Hematopoietic multipotent progenitor cell treated with erythropoietin and hydrocortisone succinate and interleukin-3 and kit ligand, for 17 days (in vitro differentiated cells): ENCODE measurements at regions not wholly inside any gene's neighbourhood (a gene's known extent, or its start where the extent isn't known, plus 50 kb on each side); places are given as distances from the start of the nearest gene placed in this dataset.
"Not testable (repeated sequence)": the region's sequence is repeated elsewhere in the genome, so short reads cannot be mapped to it uniquely, and the experiment has no call there.

Experiments
- DNase-seq: peaks from one replicate; pipeline ENCODE4 v3.0.0-alpha.2; 2015; ENCODE audit warnings: low spot score

- DNase-seq, result not testable (repeated sequence)
Measured at GRCh38 chr1:70751676-70752287, 295.8 kb downstream of the PTGER3 start.

- no peak for DNase-seq
Measured at GRCh38 chr1:70754701-70755100, 292.9 kb downstream of the PTGER3 start.

- no peak for DNase-seq
Measured at GRCh38 chr1:70760154-70760553, 287.5 kb downstream of the PTGER3 start.

- DNase-seq, result no peak
Measured at GRCh38 chr1:70762386-70762785, 285.2 kb downstream of the PTGER3 start.

GRCh38 chr1:70764747-70765146, 282.9 kb downstream of the PTGER3 start:
- no peak for DNase-seq

- DNase-seq, result no peak
Measured at GRCh38 chr1:70767377-70767776, 280.2 kb downstream of the PTGER3 start.

GRCh38 chr1:70768216-70768615, 279.4 kb downstream of the PTGER3 start:
- DNase-seq, result no peak

- no peak for DNase-seq
Measured at GRCh38 chr1:70778056-70778762, 269.4 kb downstream of the PTGER3 start.

GRCh38 chr1:70778934-70779333, 268.7 kb downstream of the PTGER3 start:
- DNase-seq, result no peak

GRCh38 chr1:70779571-70779970, 268.0 kb downstream of the PTGER3 start:
- no peak for DNase-seq

- no peak for DNase-seq
Measured at GRCh38 chr1:70785287-70785686, 262.3 kb downstream of the PTGER3 start.

GRCh38 chr1:70790232-70790923, 257.2 kb downstream of the PTGER3 start:
- DNase-seq, result no peak

- not testable (repeated sequence) for DNase-seq
Measured at GRCh38 chr1:70795064-70795463, 252.6 kb downstream of the PTGER3 start.

GRCh38 chr1:70796298-70796697, 251.3 kb downstream of the PTGER3 start:
- DNase-seq, result not testable (repeated sequence)

GRCh38 chr1:70802625-70803024, 245.0 kb downstream of the PTGER3 start:
- DNase-seq, result not testable (repeated sequence)

- no peak for DNase-seq
Measured at GRCh38 chr1:70805641-70806040, 242.0 kb downstream of the PTGER3 start.

GRCh38 chr1:70807088-70807664, 240.4 kb downstream of the PTGER3 start:
- DNase-seq, result no peak

GRCh38 chr1:70809069-70809468, 238.5 kb downstream of the PTGER3 start:
- DNase-seq, result no peak

GRCh38 chr1:70811815-70812214, 235.8 kb downstream of the PTGER3 start:
- DNase-seq, result no peak

- DNase-seq, result no peak
Measured at GRCh38 chr1:70812442-70813109, 235.0 kb downstream of the PTGER3 start.

GRCh38 chr1:70818401-70818800, 229.2 kb downstream of the PTGER3 start:
- no peak for DNase-seq

- no peak for DNase-seq
Measured at GRCh38 chr1:70819231-70819630, 228.4 kb downstream of the PTGER3 start.
